PFSK-1 (cell line): ENCODE measurements at regions not wholly inside any gene's neighbourhood (a gene's known extent, or its start where the extent isn't known, plus 50 kb on each side); places are given as distances from the start of the nearest gene placed in this dataset.

Experiments used
- FOXP2 ChIP-seq: optimal IDR thresholded peaks from 2 replicates; pipeline ENCODE3; 2011; ENCODE audit warnings: borderline replicate concordance, control low read depth, inconsistent platforms; ENCODE audit not compliant: insufficient read depth; ENCODE audit errors: extremely low read length, extremely low read depth
- POLR2AphosphoS5 ChIP-seq: IDR thresholded peaks from 2 replicates; pipeline ENCODE4 v1.6.1; 2012; ENCODE audit warnings: low read depth, mild to moderate bottlenecking, control low read depth, low read length, moderate library complexity
- SIN3A ChIP-seq: IDR thresholded peaks from 2 replicates; pipeline ENCODE4 v1.6.1; 2012; ENCODE audit warnings: mild to moderate bottlenecking, low read length, moderate library complexity, borderline replicate concordance; ENCODE audit not compliant: insufficient read depth
- TAF1 ChIP-seq: IDR thresholded peaks from 2 replicates; pipeline ENCODE4 v1.6.1; 2012; ENCODE audit warnings: low read length, control low read depth, borderline replicate concordance; ENCODE audit not compliant: insufficient read depth
- TF ChIP-seq, protein P1 (sequence below), 2 experiments: IDR thresholded peaks; 2 replicates each; pipeline versions ENCODE4 v1.6.1 to v1.8.0; 2011 to 2012; ENCODE audit warnings: low read depth in 2 of 2, low read length in 2 of 2, control low read depth in 1 of 2, inconsistent platforms in 1 of 2, mild to moderate bottlenecking in 1 of 2, moderate library complexity in 1 of 2; ENCODE audit not compliant: insufficient read depth in 1 of 2

GRCh38 chrX:14173873-14174272, 144.2 kb upstream of the GEMIN8 start:
- TF ChIP-seq FOXP2 (no peak), POLR2AphosphoS5 (no peak), SIN3A (no peak)

- TF ChIP-seq FOXP2, result no peak
- TF ChIP-seq SIN3A, result no peak
- TF ChIP-seq, protein P1, sequence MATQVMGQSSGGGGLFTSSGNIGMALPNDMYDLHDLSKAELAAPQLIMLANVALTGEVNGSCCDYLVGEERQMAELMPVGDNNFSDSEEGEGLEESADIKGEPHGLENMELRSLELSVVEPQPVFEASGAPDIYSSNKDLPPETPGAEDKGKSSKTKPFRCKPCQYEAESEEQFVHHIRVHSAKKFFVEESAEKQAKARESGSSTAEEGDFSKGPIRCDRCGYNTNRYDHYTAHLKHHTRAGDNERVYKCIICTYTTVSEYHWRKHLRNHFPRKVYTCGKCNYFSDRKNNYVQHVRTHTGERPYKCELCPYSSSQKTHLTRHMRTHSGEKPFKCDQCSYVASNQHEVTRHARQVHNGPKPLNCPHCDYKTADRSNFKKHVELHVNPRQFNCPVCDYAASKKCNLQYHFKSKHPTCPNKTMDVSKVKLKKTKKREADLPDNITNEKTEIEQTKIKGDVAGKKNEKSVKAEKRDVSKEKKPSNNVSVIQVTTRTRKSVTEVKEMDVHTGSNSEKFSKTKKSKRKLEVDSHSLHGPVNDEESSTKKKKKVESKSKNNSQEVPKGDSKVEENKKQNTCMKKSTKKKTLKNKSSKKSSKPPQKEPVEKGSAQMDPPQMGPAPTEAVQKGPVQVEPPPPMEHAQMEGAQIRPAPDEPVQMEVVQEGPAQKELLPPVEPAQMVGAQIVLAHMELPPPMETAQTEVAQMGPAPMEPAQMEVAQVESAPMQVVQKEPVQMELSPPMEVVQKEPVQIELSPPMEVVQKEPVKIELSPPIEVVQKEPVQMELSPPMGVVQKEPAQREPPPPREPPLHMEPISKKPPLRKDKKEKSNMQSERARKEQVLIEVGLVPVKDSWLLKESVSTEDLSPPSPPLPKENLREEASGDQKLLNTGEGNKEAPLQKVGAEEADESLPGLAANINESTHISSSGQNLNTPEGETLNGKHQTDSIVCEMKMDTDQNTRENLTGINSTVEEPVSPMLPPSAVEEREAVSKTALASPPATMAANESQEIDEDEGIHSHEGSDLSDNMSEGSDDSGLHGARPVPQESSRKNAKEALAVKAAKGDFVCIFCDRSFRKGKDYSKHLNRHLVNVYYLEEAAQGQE (IDR thresholded peaks at IDR 0.05; ENCODE audit: insufficient read depth in 1 of 2, low read depth in 2 of 2, low read length in 2 of 2), result no peak
- TF ChIP-seq POLR2AphosphoS5, result no peak
- no peak for TF ChIP-seq TAF1
These were observed 135.1 kb upstream of the GEMIN8 start for GRCh38 chrX:14164828-14165227.

DNA sequence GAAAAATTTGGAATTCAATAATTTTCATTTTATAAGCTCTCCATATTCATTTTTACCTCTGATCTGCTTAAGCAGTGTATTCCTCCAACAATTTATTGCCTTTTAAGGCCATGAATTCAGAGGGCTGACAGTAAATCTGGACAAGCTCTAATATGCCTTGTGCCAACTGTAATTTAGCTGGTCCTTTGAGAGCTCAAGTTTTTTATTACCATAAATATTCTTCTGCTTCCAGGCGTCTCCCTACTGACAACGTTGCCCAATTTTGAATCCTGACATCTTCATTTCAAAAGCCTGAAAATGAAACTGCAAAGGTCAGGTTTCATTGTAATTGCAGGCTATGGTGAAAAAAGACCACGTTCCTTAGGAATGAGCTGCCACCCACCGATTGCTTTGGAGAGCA, 95.8 kb upstream of the GEMIN8 start:
- TF ChIP-seq TAF1, result no peak
- TF ChIP-seq POLR2AphosphoS5, result no peak
- TF ChIP-seq, protein P1 (IDR thresholded peaks at IDR 0.05; ENCODE audit: insufficient read depth in 1 of 2, low read depth in 2 of 2, low read length in 2 of 2), result no peak
- no peak for TF ChIP-seq SIN3A
- TF ChIP-seq FOXP2, result no peak

DNA sequence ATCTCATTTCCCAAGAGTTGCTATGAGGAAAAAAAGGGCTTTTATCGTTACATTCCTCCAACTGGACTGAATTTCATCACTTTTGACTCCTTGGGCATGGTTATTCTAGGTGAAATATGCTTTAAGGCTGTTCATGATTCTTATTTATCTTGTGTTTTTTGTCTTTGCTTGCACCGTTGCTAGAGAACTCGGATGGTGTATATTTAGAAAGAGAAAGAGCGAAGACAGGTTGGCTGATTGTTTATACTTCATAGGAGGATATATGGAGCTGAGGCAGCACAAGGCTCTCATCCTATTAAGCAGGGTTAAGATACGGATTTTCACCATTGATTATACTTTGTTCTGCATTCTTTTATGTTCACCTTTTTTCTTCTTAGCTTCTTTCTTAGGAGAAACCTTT, 94.9 kb upstream of the GEMIN8 start:
- TF ChIP-seq SIN3A (no peak), POLR2AphosphoS5 (no peak), FOXP2 (no peak), TAF1 (no peak)
- TF ChIP-seq, protein P1 (IDR thresholded peaks at IDR 0.05; ENCODE audit: insufficient read depth in 1 of 2, low read depth in 2 of 2, low read length in 2 of 2), result no peak

DNA sequence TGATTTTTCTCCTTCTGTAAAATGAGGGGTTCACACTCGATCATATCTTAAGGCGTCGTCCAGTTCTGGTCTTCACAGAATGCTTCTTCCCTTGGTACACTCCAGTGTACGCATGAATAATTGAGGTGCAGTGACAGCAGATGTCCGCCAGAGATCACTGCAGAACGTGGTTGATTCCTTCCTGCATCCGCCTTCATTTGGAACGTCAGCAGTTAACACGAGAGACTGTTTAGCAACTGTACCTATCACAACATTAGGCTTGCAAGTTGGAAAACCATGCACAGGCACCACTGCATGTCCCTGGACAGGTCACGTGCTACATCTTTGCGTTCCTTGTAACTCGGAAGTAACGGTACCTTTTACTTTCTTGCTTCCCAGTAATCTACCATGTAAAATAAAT, 66.0 kb upstream of the GEMIN8 start:
- TF ChIP-seq, protein P1 (IDR thresholded peaks at IDR 0.05; ENCODE audit: insufficient read depth in 1 of 2, low read depth in 2 of 2, low read length in 2 of 2), result no peak
- TF ChIP-seq TAF1 (no peak), POLR2AphosphoS5 (no peak), SIN3A (no peak), FOXP2 (no peak)
